ENCODE measurements at regions not wholly inside any gene's neighbourhood (a gene's known extent, or its start where the extent isn't known, plus 50 kb on each side); places are given as distances from the start of the nearest gene placed in this dataset.

DNA sequence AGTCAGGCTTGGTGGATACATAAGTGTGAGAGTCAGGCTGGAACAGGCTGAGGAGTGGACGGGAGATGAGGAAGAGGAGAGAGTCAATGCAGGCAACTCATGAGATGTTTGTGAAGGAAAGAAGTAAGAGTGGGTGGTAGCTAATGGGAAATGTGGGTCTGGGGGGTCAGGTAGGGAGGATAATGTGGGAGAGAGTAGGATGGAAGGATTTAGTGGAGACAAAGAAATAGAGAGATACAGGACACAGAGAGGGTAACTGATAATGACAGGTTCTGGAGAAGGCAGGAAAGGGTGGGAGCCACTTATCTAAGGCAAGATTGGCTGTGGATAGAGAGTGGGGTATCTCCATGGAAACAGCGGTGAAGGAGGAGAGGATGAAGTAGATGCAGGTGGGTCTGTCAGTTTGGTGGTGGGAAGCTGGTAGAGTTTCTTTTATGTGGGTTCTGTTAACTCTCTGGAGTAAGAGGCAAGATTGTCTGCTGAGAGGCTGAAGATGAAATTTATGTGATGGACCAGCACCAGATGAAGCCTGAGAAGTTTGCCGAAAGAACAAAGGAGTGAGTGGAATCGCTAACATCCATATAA, 190.6 kb upstream of the SPRED2 start:
- Histone ChIP-seq H3K4me3 (no peak overlapping the region), H3K27ac (replicated peaks) (no peak overlapping the region), H3K27me3 (ENCODE audit: low read depth) (peaks cover 39% of the 10 kb centered on the region), H3K4me1 (no peaks in the 10 kb centered on the region), H3K36me3 (no peaks in the 10 kb centered on the region), H3K9me3 (replicated peaks) (peaks cover 10% of the 10 kb centered on the region)
- TF ChIP-seq, protein P1, sequence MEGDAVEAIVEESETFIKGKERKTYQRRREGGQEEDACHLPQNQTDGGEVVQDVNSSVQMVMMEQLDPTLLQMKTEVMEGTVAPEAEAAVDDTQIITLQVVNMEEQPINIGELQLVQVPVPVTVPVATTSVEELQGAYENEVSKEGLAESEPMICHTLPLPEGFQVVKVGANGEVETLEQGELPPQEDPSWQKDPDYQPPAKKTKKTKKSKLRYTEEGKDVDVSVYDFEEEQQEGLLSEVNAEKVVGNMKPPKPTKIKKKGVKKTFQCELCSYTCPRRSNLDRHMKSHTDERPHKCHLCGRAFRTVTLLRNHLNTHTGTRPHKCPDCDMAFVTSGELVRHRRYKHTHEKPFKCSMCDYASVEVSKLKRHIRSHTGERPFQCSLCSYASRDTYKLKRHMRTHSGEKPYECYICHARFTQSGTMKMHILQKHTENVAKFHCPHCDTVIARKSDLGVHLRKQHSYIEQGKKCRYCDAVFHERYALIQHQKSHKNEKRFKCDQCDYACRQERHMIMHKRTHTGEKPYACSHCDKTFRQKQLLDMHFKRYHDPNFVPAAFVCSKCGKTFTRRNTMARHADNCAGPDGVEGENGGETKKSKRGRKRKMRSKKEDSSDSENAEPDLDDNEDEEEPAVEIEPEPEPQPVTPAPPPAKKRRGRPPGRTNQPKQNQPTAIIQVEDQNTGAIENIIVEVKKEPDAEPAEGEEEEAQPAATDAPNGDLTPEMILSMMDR (IDR thresholded peaks at IDR 0.05; ENCODE audit: borderline replicate concordance), result no peak
- intact Hi-C loops (cut with micrococcal nuclease), result no loop called here
- no peak for DNase-seq

DNA sequence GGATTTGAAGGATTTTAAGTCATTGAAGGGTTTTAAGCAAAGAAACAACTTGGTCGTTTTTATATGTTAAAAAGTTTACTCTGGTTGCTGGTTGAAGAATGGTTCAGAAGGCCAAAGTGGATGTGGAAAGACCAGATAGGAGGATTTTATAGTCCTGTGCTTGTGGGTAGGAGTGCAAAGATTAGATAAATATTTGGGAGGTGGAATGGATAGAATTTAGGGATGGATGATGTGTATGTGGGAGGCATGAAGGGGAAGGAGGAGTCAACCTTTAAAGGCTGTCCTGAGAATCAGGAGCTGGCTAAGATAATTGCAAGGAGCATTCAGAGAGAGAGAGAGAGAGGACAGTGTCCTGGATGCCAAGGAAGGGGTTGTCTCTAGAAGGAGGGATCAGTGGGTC, 190.1 kb upstream of the SPRED2 start:
- TF ChIP-seq, protein P1 (IDR thresholded peaks at IDR 0.05; ENCODE audit: borderline replicate concordance), result no peak
- H3K36me3 ChIP-seq, result no peaks in the 10 kb centered on the region
- peaks cover 39% of the 10 kb centered on the region for H3K27me3 ChIP-seq (ENCODE audit: low read depth)
- no peaks in the 10 kb centered on the region for H3K4me1 ChIP-seq
- H3K27ac ChIP-seq (replicated peaks), result no peak overlapping the region
- intact Hi-C loops (cut with micrococcal nuclease), result no loop called here
- H3K4me3 ChIP-seq, result no peak overlapping the region
- no peak for DNase-seq
- H3K9me3 ChIP-seq (replicated peaks), result peaks cover 6% of the 10 kb centered on the region

GRCh38 chr2:65620524-65620923, 188.1 kb upstream of the SPRED2 start:
- Histone ChIP-seq H3K4me3 (no peak overlapping the region), H3K36me3 (no peaks in the 10 kb centered on the region), H3K27ac (replicated peaks) (no peak overlapping the region), H3K4me1 (no peaks in the 10 kb centered on the region), H3K9me3 (replicated peaks) (no peaks in the 10 kb centered on the region), H3K27me3 (ENCODE audit: low read depth) (peaks cover 39% of the 10 kb centered on the region)
- intact Hi-C loops (cut with micrococcal nuclease), result no loop called here
- no peak for DNase-seq
- TF ChIP-seq, protein P1 (IDR thresholded peaks at IDR 0.05; ENCODE audit: borderline replicate concordance), result no peak

DNA sequence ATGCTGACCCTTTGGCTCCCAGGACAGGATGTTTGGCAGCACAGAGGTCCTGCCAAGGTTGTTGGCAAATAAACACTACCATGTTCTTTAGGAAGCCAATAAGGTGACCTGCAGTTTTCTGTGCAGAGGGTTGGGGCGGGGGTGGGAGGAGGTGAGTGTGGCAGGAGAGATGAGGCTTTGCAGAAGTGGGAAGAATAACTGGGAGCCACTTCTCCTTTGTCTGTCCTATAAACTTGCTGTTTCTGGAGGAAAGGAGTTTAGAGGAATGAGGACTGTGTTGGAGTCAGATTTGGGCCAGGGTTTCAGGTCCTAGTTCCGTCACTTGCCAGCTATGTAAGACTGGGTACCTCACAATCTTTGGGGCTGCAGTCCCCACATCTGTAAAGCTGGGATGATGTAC, 187.6 kb upstream of the SPRED2 start:
- no peak overlapping the region for H3K4me3 ChIP-seq
- intact Hi-C loops (cut with micrococcal nuclease), result no loop called here
- no peaks in the 10 kb centered on the region for H3K36me3 ChIP-seq
- no peak for DNase-seq
- H3K4me1 ChIP-seq, result no peaks in the 10 kb centered on the region
- TF ChIP-seq, protein P1 (IDR thresholded peaks at IDR 0.05; ENCODE audit: borderline replicate concordance), result no peak
- H3K27ac ChIP-seq (replicated peaks), result no peak overlapping the region
- peaks cover 39% of the 10 kb centered on the region for H3K27me3 ChIP-seq (ENCODE audit: low read depth)
- H3K9me3 ChIP-seq (replicated peaks), result no peaks in the 10 kb centered on the region

DNA sequence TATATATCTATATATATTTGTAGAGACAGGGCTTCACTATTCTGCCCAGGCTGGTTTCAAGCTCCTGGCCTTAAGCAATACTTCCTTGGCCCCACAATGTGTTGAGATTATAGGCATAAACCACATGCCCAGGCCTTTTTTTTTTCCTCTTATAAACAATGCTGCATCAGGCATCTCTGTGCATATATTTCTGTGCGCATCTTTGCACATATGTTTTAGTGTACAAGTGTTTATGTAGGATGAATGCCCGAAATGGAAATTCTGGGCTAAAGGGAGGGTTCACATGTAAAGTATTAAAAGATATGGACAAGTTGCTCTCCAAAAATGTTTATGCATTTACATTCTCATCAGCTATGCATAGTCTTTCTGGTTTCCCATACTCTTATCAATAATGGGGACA, 183.2 kb upstream of the SPRED2 start:
- no peak overlapping the region for H3K27ac ChIP-seq (replicated peaks)
- peaks cover 4% of the 10 kb centered on the region for H3K27me3 ChIP-seq (ENCODE audit: low read depth)
- no peaks in the 10 kb centered on the region for H3K9me3 ChIP-seq (replicated peaks)
- intact Hi-C loops (cut with micrococcal nuclease), result no loop called here
- peaks cover 6% of the 10 kb centered on the region for H3K4me1 ChIP-seq
- no peaks in the 10 kb centered on the region for H3K36me3 ChIP-seq
- no peak overlapping the region for H3K4me3 ChIP-seq
- DNase-seq, result no peak
- TF ChIP-seq, protein P1 (IDR thresholded peaks at IDR 0.05; ENCODE audit: borderline replicate concordance), result no peak
